Spinal cord (tissue), 9 donors: ENCODE measurements at regions not wholly inside any gene's neighbourhood (a gene's known extent, or its start where the extent isn't known, plus 50 kb on each side); places are given as distances from the start of the nearest gene placed in this dataset.

Source experiments
- DNase-seq, 6 donors: peaks; one replicate each; pipeline versions ENCODE4 v3.0.0 to v3.0.0-alpha.2; 2013 to 2015; ENCODE audit warnings: low spot score in 6 of 6, low read depth in 4 of 6
- H3K27ac ChIP-seq: one replicate; pipeline ENCODE4 v1.5.1; 2013; ENCODE audit warnings: low read depth, low read length, control low read depth
- H3K27me3 ChIP-seq: one replicate; pipeline ENCODE4 v1.6.1; 2013; ENCODE audit warnings: low read length; ENCODE audit not compliant: control insufficient read depth, insufficient read depth
- H3K36me3 ChIP-seq: one replicate; pipeline ENCODE4 v1.6.1; 2013; ENCODE audit warnings: low read length; ENCODE audit not compliant: control insufficient read depth, insufficient read depth
- H3K4me1 ChIP-seq: one replicate; pipeline ENCODE4 v1.6.1; 2013; ENCODE audit warnings: low read length; ENCODE audit not compliant: control insufficient read depth, insufficient read depth
- H3K4me3 ChIP-seq: one replicate; pipeline ENCODE4 v1.5.1; 2013; ENCODE audit warnings: low read depth, low read length, control low read depth
- H3K9me3 ChIP-seq: one replicate; pipeline ENCODE4 v1.6.1; 2013; ENCODE audit warnings: low read length; ENCODE audit not compliant: control insufficient read depth, insufficient read depth
- WGBS: methylation state at CpG from one replicate; pipeline ENCODE4 v1.1.5; 2013; ENCODE audit warnings: missing lambda C conversion rate; ENCODE audit not compliant: insufficient coverage; 5-methylcytosine and 5-hydroxymethylcytosine counted together
- donor health status: healthy.

- peaks cover 11% of the 10 kb centered on the region for H3K4me1 ChIP-seq
- H3K27ac ChIP-seq: no peak overlapping the region
- H3K27me3 ChIP-seq: peaks cover 32% of the 10 kb centered on the region
- H3K4me3 ChIP-seq: peak overlapping the region; percentile 57
- H3K36me3 ChIP-seq: no peaks in the 10 kb centered on the region
- WGBS: 26% methylated on average over 6 of the region's 20 CpGs
- DNase-seq: peak in 1 of 6 donors; percentile 55
- no peaks in the 10 kb centered on the region for H3K9me3 ChIP-seq
These were observed 326.0 kb upstream of the F9 start for GRCh38 chrX:139204571-139204897.

- 16% methylated on average over 83 of the region's 99 CpGs for WGBS
These were observed 326.6 kb upstream of the F9 start for GRCh38 chrX:139203651-139204570.

GRCh38 chrX:139202742-139203420 lies 327.7 kb upstream of the F9 start:
- peak overlapping the region; percentile 57 for H3K4me3 ChIP-seq
- DNase-seq: peak in 1 of 6 donors; percentile 41
- H3K4me1 ChIP-seq: peaks cover 11% of the 10 kb centered on the region
- H3K27ac ChIP-seq: peak overlapping the region; percentile 25
- no peaks in the 10 kb centered on the region for H3K9me3 ChIP-seq
- H3K27me3 ChIP-seq: peaks cover 28% of the 10 kb centered on the region
- 26% methylated on average over 34 of the region's 34 CpGs for WGBS
- no peaks in the 10 kb centered on the region for H3K36me3 ChIP-seq

More at GRCh38 chrX:139203651-139204570, 326.6 kb upstream of the F9 start:
- no peaks in the 10 kb centered on the region for H3K9me3 ChIP-seq
- peak overlapping the region; percentile 76 for H3K27ac ChIP-seq
- H3K36me3 ChIP-seq: no peaks in the 10 kb centered on the region
- H3K27me3 ChIP-seq: peaks cover 28% of the 10 kb centered on the region
- H3K4me1 ChIP-seq: peaks cover 11% of the 10 kb centered on the region
- peak in 2 of 6 donors; percentile 72 to 77 for DNase-seq
- peak overlapping the region; percentile 57 for H3K4me3 ChIP-seq

- no peak overlapping the region for H3K27ac ChIP-seq
- H3K4me3 ChIP-seq: no peak overlapping the region
- no peak for DNase-seq
- H3K9me3 ChIP-seq: no peaks in the 10 kb centered on the region
- no peaks in the 10 kb centered on the region for H3K36me3 ChIP-seq
- WGBS: 22% methylated on average over 3 of the region's 4 CpGs
- peaks cover 11% of the 10 kb centered on the region for H3K4me1 ChIP-seq
- H3K27me3 ChIP-seq: peaks cover 28% of the 10 kb centered on the region
These were observed 328.6 kb upstream of the F9 start for GRCh38 chrX:139201924-139202323.

GRCh38 chrX:139200793-139201192 lies 329.7 kb upstream of the F9 start:
- Histone ChIP-seq H3K4me1 (peaks cover 11% of the 10 kb centered on the region), H3K27me3 (peaks cover 31% of the 10 kb centered on the region), H3K9me3 (no peaks in the 10 kb centered on the region), H3K27ac (no peak overlapping the region), H3K4me3 (no peak overlapping the region), H3K36me3 (no peaks in the 10 kb centered on the region)
- DNase-seq: no peak
- WGBS: 53% methylated on average over 3 of the region's 6 CpGs

- H3K27me3 ChIP-seq: peaks cover 33% of the 10 kb centered on the region
- no peak for DNase-seq
- H3K9me3 ChIP-seq: no peaks in the 10 kb centered on the region
- no CpG with 5 or more reads among the region's 2 CpGs for WGBS
- H3K4me1 ChIP-seq: peaks cover 11% of the 10 kb centered on the region
- H3K4me3 ChIP-seq: no peak overlapping the region
- no peak overlapping the region for H3K27ac ChIP-seq
- no peaks in the 10 kb centered on the region for H3K36me3 ChIP-seq
These were observed 330.2 kb upstream of the F9 start for GRCh38 chrX:139200346-139200745.

- H3K4me3 ChIP-seq: no peak overlapping the region
- no peak for DNase-seq
- no peaks in the 10 kb centered on the region for H3K9me3 ChIP-seq
- peaks cover 35% of the 10 kb centered on the region for H3K27me3 ChIP-seq
- peaks cover 11% of the 10 kb centered on the region for H3K4me1 ChIP-seq
- no peak overlapping the region for H3K27ac ChIP-seq
- no CpG with 5 or more reads among the region's 2 CpGs for WGBS
- no peaks in the 10 kb centered on the region for H3K36me3 ChIP-seq
These were observed 330.6 kb upstream of the F9 start for GRCh38 chrX:139199933-139200332.

DNA sequence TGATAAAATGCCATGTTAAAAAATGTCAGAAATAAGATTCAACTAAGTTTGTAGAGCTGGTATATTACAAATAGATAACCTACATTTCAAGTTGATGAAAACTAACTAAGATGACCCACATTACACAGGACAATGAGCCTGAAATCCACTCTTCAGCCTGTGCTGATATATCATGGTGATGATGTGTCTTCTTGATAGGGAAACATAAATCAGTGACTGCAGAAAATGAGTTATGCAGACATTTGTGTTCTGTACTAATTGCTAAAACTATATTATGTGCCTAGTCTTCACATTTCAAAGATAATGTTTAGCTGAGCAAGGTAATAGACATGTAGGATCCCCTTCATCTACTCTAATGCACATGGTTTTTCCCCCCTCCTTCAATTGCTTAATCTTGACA lies 331.6 kb upstream of the F9 start:
- DNase-seq: no peak
- Histone ChIP-seq H3K27ac (no peak overlapping the region), H3K36me3 (no peaks in the 10 kb centered on the region), H3K27me3 (peaks cover 33% of the 10 kb centered on the region), H3K9me3 (no peaks in the 10 kb centered on the region), H3K4me1 (peaks cover 11% of the 10 kb centered on the region), H3K4me3 (no peak overlapping the region)

DNA sequence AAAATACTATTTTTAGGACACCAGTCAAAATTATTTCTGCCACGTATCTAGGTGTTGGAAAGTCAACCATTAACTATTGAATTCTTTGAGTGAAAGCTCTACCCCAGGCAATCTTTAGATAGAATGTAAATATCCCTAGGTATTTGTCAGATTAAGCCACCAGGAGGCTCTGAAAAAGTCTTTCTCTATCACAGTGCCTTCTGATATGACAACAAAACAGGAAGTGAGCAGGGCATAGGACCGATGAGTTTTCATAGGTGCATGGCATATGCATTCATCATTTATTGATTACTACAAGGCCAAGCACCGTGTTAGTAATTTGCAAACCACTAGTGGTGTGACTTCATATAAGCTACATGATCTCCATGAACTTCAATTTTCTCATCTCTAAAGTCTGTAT lies 333.6 kb upstream of the F9 start:
- H3K27me3 ChIP-seq: peaks cover 25% of the 10 kb centered on the region
- WGBS: no CpG with 5 or more reads among the region's 3 CpGs
- no peak for DNase-seq
- no peaks in the 10 kb centered on the region for H3K36me3 ChIP-seq
- H3K27ac ChIP-seq: no peak overlapping the region
- no peak overlapping the region for H3K4me3 ChIP-seq
- H3K9me3 ChIP-seq: no peaks in the 10 kb centered on the region
- no peaks in the 10 kb centered on the region for H3K4me1 ChIP-seq
